ENCODE measurements at regions not wholly inside any gene's neighbourhood (a gene's known extent, or its start where the extent isn't known, plus 50 kb on each side); places are given as distances from the start of the nearest gene placed in this dataset.

DNA sequence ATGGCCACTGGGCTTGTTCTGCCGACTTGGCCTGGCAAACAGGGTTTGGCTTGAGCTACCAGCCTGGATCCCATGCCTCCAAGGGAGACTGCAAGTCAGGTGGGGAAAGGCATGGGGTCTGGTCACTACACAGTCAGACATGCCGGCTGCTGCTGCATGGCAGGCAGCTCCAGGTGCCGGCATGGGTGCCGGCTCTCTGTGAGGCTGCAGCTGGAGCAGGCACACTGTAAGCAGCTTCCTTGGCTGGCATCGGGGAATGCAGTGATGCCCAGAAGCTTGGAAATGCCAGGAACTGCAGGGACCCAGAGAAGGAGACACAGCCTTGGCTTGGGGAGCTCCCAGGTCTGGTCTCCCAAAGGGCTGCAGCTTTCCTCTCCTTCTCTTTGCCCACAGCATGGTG, 305.5 kb upstream of the NRG3 start:
- ATAC-seq: no peak

GRCh38 chr10:81570349-81570748, 304.6 kb upstream of the NRG3 start:
- peak in 2 of 4 donors; percentile 16 to 33 for ATAC-seq
- TF ChIP-seq POLR2A (IDR thresholded peaks at IDR 0.05) (no peak), CTCF (IDR thresholded peaks at IDR 0.05) (no peak)
- Histone ChIP-seq H3K27me3 (no peaks in the 10 kb centered on the region), H3K4me1 (no peaks in the 10 kb centered on the region), H3K4me3 (no peak overlapping the region), H3K27ac (no peak overlapping the region), H3K36me3 (no peaks in the 10 kb centered on the region), H3K9me3 (peaks cover 0 to 25% (median under 1%) of the 10 kb centered on the region in 12 donors)
- 82 to 89% (median 85%) methylated on average over 3 of the region's 3 CpGs for WGBS, 4 donors
- intact Hi-C loops (cut with DNase I): no loop called here
- DNase-seq: peak in 1 of 5 donors; percentile 25

More for the DNA sequence above, 305.5 kb upstream of the NRG3 start:
- Histone ChIP-seq H3K36me3 (no peaks in the 10 kb centered on the region), H3K4me3 (no peak overlapping the region), H3K27ac (no peak overlapping the region), H3K4me1 (no peaks in the 10 kb centered on the region), H3K27me3 (no peaks in the 10 kb centered on the region), H3K9me3 (peaks cover 0 to 17% (median 0%) of the 10 kb centered on the region in 12 donors)
- no peak for TF ChIP-seq CTCF (IDR thresholded peaks at IDR 0.05)
- TF ChIP-seq POLR2A (IDR thresholded peaks at IDR 0.05): no peak
- intact Hi-C loops (cut with DNase I): no loop called here
- peak in 1 of 5 donors; percentile 40 for DNase-seq
- WGBS, 4 donors: 79 to 93% (median 86%) methylated on average over 5 of the region's 5 CpGs

DNA sequence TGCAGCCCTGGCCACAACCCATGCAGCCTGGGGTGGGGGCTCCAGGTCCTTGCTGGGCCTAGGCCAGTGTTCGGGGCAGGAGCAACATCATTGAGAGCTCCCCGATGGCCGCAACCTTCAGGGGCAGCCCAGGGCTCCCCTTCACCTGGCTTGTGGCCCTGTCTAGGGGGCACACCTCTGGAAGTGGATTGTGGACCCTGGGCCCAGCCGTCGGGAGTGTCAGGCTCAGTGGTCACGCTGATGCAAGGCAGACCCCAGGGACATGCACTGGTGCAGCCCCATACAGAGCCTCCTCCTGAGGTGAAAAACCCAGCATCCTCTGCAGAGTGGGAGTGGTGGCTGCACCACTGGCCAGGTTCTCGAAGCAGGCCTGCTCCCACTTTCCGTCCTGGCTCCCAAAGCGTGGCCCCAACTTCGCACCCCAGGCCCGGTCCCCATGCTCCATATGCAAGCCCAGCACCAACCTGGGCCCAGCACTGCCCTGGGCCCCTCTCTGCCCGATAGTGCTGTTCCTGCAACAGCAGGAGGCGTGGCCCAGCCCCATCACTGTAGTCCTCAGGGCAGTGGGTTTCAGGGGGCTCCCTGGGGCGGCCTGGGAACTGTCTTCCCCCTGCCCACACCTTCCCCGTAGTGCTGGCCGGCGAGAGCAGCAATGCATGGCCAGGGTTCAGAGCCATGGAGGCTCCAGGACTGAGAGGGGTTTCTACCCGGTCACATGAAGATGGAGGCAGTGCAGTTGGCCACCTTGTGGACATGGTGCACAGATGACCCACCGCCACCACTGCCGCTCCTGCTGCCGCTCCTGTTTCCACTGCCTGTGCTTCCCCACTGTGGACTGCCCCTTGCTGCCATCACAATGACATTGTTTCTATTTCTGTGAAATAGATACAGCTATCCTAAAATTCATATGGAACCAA, 303.9 kb upstream of the NRG3 start:
- Histone ChIP-seq H3K9me3 (peaks cover 0 to 33% (median 3%) of the 10 kb centered on the region in 12 donors), H3K27ac (no peak overlapping the region), H3K4me3 (no peak overlapping the region), H3K36me3 (no peaks in the 10 kb centered on the region), H3K4me1 (no peaks in the 10 kb centered on the region), H3K27me3 (no peaks in the 10 kb centered on the region)
- peak in 1 of 4 donors; percentile 36 for ATAC-seq
- TF ChIP-seq POLR2A (IDR thresholded peaks at IDR 0.05) (no peak), CTCF (IDR thresholded peaks at IDR 0.05) (no peak)
- intact Hi-C loops (cut with DNase I): no loop called here
- peak in 1 of 5 donors; percentile 36 for DNase-seq
- WGBS, 4 donors: 85 to 87% (median 86%) methylated on average over 10 to 21 of the region's 21 CpGs

- no peak for ATAC-seq
- 55 to 75% (median 60%) methylated on average over 3 of the region's 3 CpGs for WGBS, 4 donors
These were observed 300.0 kb upstream of the NRG3 start for GRCh38 chr10:81575036-81575435.

More at GRCh38 chr10:81575036-81575435, 300.0 kb upstream of the NRG3 start:
- no peak for DNase-seq
- Histone ChIP-seq H3K4me1 (no peaks in the 10 kb centered on the region), H3K27ac (no peak overlapping the region), H3K9me3 (peaks cover 0 to 51% (median 7%) of the 10 kb centered on the region in 12 donors), H3K4me3 (no peak overlapping the region), H3K36me3 (no peaks in the 10 kb centered on the region), H3K27me3 (no peaks in the 10 kb centered on the region)
- intact Hi-C loops (cut with DNase I): no loop called here
- no peak for TF ChIP-seq POLR2A (IDR thresholded peaks at IDR 0.05)
